Common myeloid progenitor, CD34-positive (primary cell): ENCODE measurements at regions not wholly inside any gene's neighbourhood (a gene's known extent, or its start where the extent isn't known, plus 50 kb on each side); places are given as distances from the start of the nearest gene placed in this dataset.

Source experiments
- CTCF ChIA-PET: fragments of 350-600 bp; sonication (Branson Sonifier 250); formaldehyde crosslinking; loops from one replicate; lab custom pipeline; 2021; ENCODE audit warnings: antibody characterized with exemption; lab: Charles Lee
- POLR2A ChIA-PET: fragments of 350-600 bp; sonication (Branson Sonifier 250); formaldehyde crosslinking; loops from one replicate; lab custom pipeline; 2021; ENCODE audit warnings: antibody characterized with exemption; lab: Charles Lee
- DNase-seq, 3 donors: peaks; one replicate each; pipeline versions ENCODE4 v3.0.0 to v3.0.0-alpha.2; 2013
- H3K27ac ChIP-seq, 2 experiments: 1 replicate in 1 of 2; 2 replicates in 1 of 2; pipeline ENCODE4 v1.7.0; 2013; ENCODE audit warnings: inconsistent platforms in 2 of 2, low read length in 2 of 2, mild to moderate bottlenecking in 2 of 2, low read depth in 1 of 2, moderate library complexity in 1 of 2; ENCODE audit not compliant: severe bottlenecking in 2 of 2, insufficient read depth in 1 of 2, poor library complexity in 1 of 2
- H3K27me3 ChIP-seq, 5 experiments: replicated peaks in 2 of 5; 1 replicate in 3 of 5; 2 replicates in 2 of 5; pipeline versions ENCODE4 v1.6.1 to v1.7.0; 2013; ENCODE audit warnings: low read length in 4 of 5, mild to moderate bottlenecking in 2 of 5, moderate library complexity in 2 of 5, inconsistent platforms in 1 of 5; ENCODE audit not compliant: insufficient read depth in 5 of 5, control insufficient read depth in 4 of 5
- H3K36me3 ChIP-seq, 4 experiments: 1 replicate in 2 of 4; 2 replicates in 2 of 4; pipeline versions ENCODE4 v1.6.1 to v1.7.0; 2013; ENCODE audit warnings: low read length in 3 of 4, control low read depth in 1 of 4, mild to moderate bottlenecking in 1 of 4; ENCODE audit not compliant: control insufficient read depth in 4 of 4, insufficient read depth in 4 of 4
- H3K4me1 ChIP-seq, 4 experiments: 1 replicate in 3 of 4; 2 replicates in 1 of 4; pipeline versions ENCODE4 v1.6.1 to v1.7.1; 2013; ENCODE audit warnings: low read length in 3 of 4, mild to moderate bottlenecking in 3 of 4, control low read depth in 1 of 4, inconsistent platforms in 1 of 4, moderate library complexity in 1 of 4; ENCODE audit not compliant: control insufficient read depth in 4 of 4, insufficient read depth in 4 of 4; ENCODE audit errors: control extremely low read depth in 1 of 4
- H3K4me3 ChIP-seq, 7 experiments: 1 replicate in 4 of 7; 2 replicates in 3 of 7; pipeline versions ENCODE4 v1.5.1 to v1.7.0; 2013; ENCODE audit warnings: mild to moderate bottlenecking in 7 of 7, low read length in 6 of 7, moderate library complexity in 6 of 7, inconsistent platforms in 2 of 7, low read depth in 2 of 7, control low read depth in 1 of 7; ENCODE audit not compliant: insufficient read depth in 4 of 7, control insufficient read depth in 1 of 7; ENCODE audit errors: extremely low read depth in 1 of 7
- H3K9me3 ChIP-seq, 5 experiments: 1 replicate in 4 of 5; 2 replicates in 1 of 5; pipeline versions ENCODE4 v1.6.1 to v1.7.1; 2013; ENCODE audit warnings: low read length in 4 of 5, mild to moderate bottlenecking in 2 of 5, inconsistent platforms in 1 of 5, low read depth in 1 of 5, moderate library complexity in 1 of 5; ENCODE audit not compliant: control insufficient read depth in 4 of 5, insufficient read depth in 2 of 5; ENCODE audit errors: control extremely low read depth in 1 of 5
- WGBS: methylation state at CpG from one replicate; pipeline ENCODE4 v1.1.5; 2013; ENCODE audit not compliant: insufficient coverage; 5-methylcytosine and 5-hydroxymethylcytosine counted together

GRCh38 chr15:93188236-93188635 lies 99.2 kb upstream of the RGMA start:
- no peaks in the 10 kb centered on the region for H3K4me1 ChIP-seq
- no peaks in the 10 kb centered on the region for H3K9me3 ChIP-seq
- H3K4me3 ChIP-seq = no peak overlapping the region
- no peaks in the 10 kb centered on the region for H3K36me3 ChIP-seq
- ChIA-PET POLR2A (no interaction called here), CTCF (no interaction called here)
- no peak overlapping the region for H3K27ac ChIP-seq
- WGBS = 95% methylated on average over 3 of the region's 3 CpGs
- peaks cover 0 to 14% (median 4%) of the 10 kb centered on the region in 5 experiments for H3K27me3 ChIP-seq
- no peak for DNase-seq

- H3K27me3 ChIP-seq = peaks cover 0 to 11% (median 4%) of the 10 kb centered on the region in 5 experiments
- 97% methylated on average over 3 of the region's 3 CpGs for WGBS
- no peaks in the 10 kb centered on the region for H3K4me1 ChIP-seq
- H3K9me3 ChIP-seq = no peaks in the 10 kb centered on the region
- no peak for DNase-seq
- ChIA-PET CTCF (no interaction called here), POLR2A (no interaction called here)
- no peak overlapping the region for H3K27ac ChIP-seq
- H3K4me3 ChIP-seq = no peak overlapping the region
- no peaks in the 10 kb centered on the region for H3K36me3 ChIP-seq
Measured at GRCh38 chr15:93185796-93186195, 96.8 kb upstream of the RGMA start.

GRCh38 chr15:93182703-93183205 lies 93.7 kb upstream of the RGMA start:
- ChIA-PET POLR2A (no interaction called here), CTCF (no interaction called here)
- no peaks in the 10 kb centered on the region for H3K36me3 ChIP-seq
- WGBS = 100% methylated on average over 4 of the region's 8 CpGs
- DNase-seq = no peak
- H3K27me3 ChIP-seq = peaks cover 0 to 7% (median 2%) of the 10 kb centered on the region in 5 experiments
- no peaks in the 10 kb centered on the region for H3K9me3 ChIP-seq
- H3K4me3 ChIP-seq = no peak overlapping the region
- H3K4me1 ChIP-seq = peaks cover 0 to 8% (median 2%) of the 10 kb centered on the region in 4 experiments
- H3K27ac ChIP-seq = no peak overlapping the region

GRCh38 chr15:93180656-93181055 lies 91.6 kb upstream of the RGMA start:
- ChIA-PET POLR2A (no interaction called here), CTCF (no interaction called here)
- no peak overlapping the region for H3K4me3 ChIP-seq
- no peak overlapping the region for H3K27ac ChIP-seq
- 77% methylated on average over 6 of the region's 6 CpGs for WGBS
- no peaks in the 10 kb centered on the region for H3K36me3 ChIP-seq
- H3K27me3 ChIP-seq = peaks cover 0 to 2% (median 0%) of the 10 kb centered on the region in 5 experiments
- no peak for DNase-seq
- H3K4me1 ChIP-seq = peaks cover 0 to 8% (median 2%) of the 10 kb centered on the region in 4 experiments
- no peaks in the 10 kb centered on the region for H3K9me3 ChIP-seq

GRCh38 chr15:93180128-93180527 lies 91.1 kb upstream of the RGMA start:
- Histone ChIP-seq H3K27me3 (peaks cover 0 to 1% (median 0%) of the 10 kb centered on the region in 5 experiments), H3K4me1 (peaks cover 0 to 8% (median 2%) of the 10 kb centered on the region in 4 experiments), H3K27ac (no peak overlapping the region), H3K4me3 (no peak overlapping the region), H3K36me3 (no peaks in the 10 kb centered on the region), H3K9me3 (no peaks in the 10 kb centered on the region)
- 92% methylated on average over 7 of the region's 7 CpGs for WGBS
- POLR2A ChIA-PET = no interaction called here
- CTCF ChIA-PET = no interaction called here
- DNase-seq = no peak

GRCh38 chr15:93179700-93180102 lies 90.7 kb upstream of the RGMA start:
- Histone ChIP-seq H3K27ac (no peak overlapping the region), H3K9me3 (no peaks in the 10 kb centered on the region), H3K36me3 (no peaks in the 10 kb centered on the region), H3K4me3 (no peak overlapping the region), H3K27me3 (peaks cover 0 to 1% (median 0%) of the 10 kb centered on the region in 5 experiments), H3K4me1 (peaks cover 0 to 8% (median 2%) of the 10 kb centered on the region in 4 experiments)
- POLR2A ChIA-PET = no interaction called here
- 91% methylated on average over 17 of the region's 17 CpGs for WGBS
- no peak for DNase-seq
- CTCF ChIA-PET = no interaction called here

- Histone ChIP-seq H3K9me3 (no peaks in the 10 kb centered on the region), H3K4me1 (peaks cover 0 to 8% (median 2%) of the 10 kb centered on the region in 4 experiments), H3K36me3 (no peaks in the 10 kb centered on the region), H3K27me3 (peaks cover 0 to 1% (median 0%) of the 10 kb centered on the region in 5 experiments), H3K4me3 (no peak overlapping the region), H3K27ac (no peak overlapping the region)
- WGBS = 45% methylated on average over 11 of the region's 15 CpGs
- DNase-seq = peak; percentile 23 to 55 (median 52)
- ChIA-PET CTCF (no interaction called here), POLR2A (no interaction called here)
Measured at GRCh38 chr15:93179072-93179471, 90.1 kb upstream of the RGMA start.
